NCI-H460 (cell line): ENCODE measurements at regions not wholly inside any gene's neighbourhood (a gene's known extent, or its start where the extent isn't known, plus 50 kb on each side); places are given as distances from the start of the nearest gene placed in this dataset.

ENCODE experiments used
- DNase-seq: peaks from one replicate; pipeline ENCODE4 v3.0.0-alpha.2; 2016; ENCODE audit warnings: low read depth; ENCODE audit errors: extremely low read depth

- no peak for DNase-seq
Measured at GRCh38 chr13:24042710-24043440, 117.6 kb upstream of the SPATA13 start.

GRCh38 chr13:24043590-24044350, 116.8 kb upstream of the SPATA13 start:
- DNase-seq: no peak

- no peak for DNase-seq
Measured at GRCh38 chr13:24045597-24045996, 114.9 kb upstream of the SPATA13 start.

- DNase-seq: no peak
Measured at GRCh38 chr13:24050292-24050711, 110.2 kb upstream of the SPATA13 start.

GRCh38 chr13:24050796-24051715, 109.5 kb upstream of the SPATA13 start:
- no peak for DNase-seq

- DNase-seq: no peak
Measured at GRCh38 chr13:24052547-24053518, 107.7 kb upstream of the SPATA13 start.

- DNase-seq: peak; percentile 62
Measured at GRCh38 chr13:24053519-24054251, 106.8 kb upstream of the SPATA13 start.

GRCh38 chr13:24056616-24057137, 103.8 kb upstream of the SPATA13 start:
- DNase-seq: no peak

- no peak for DNase-seq
Measured at GRCh38 chr13:24060993-24061392, 99.5 kb upstream of the SPATA13 start.

GRCh38 chr13:24063281-24063877, 97.1 kb upstream of the SPATA13 start:
- DNase-seq: no peak

GRCh38 chr13:24064371-24064770, 96.1 kb upstream of the SPATA13 start:
- DNase-seq: no peak

GRCh38 chr13:24065176-24065575, 95.3 kb upstream of the SPATA13 start:
- DNase-seq: no peak

- no peak for DNase-seq
Measured at GRCh38 chr13:24066405-24067295, 93.9 kb upstream of the SPATA13 start.

- DNase-seq: no peak
Measured at GRCh38 chr13:24068472-24068871, 92.0 kb upstream of the SPATA13 start.

GRCh38 chr13:24071016-24071415, 89.5 kb upstream of the SPATA13 start:
- DNase-seq: no peak

- no peak for DNase-seq
Measured at GRCh38 chr13:24071423-24072075, 89.0 kb upstream of the SPATA13 start.

- DNase-seq: no peak
Measured at GRCh38 chr13:24073657-24074056, 86.9 kb upstream of the SPATA13 start.
